Head of caudate nucleus (tissue), 42 donors: ENCODE measurements at regions not wholly inside any gene's neighbourhood (a gene's known extent, or its start where the extent isn't known, plus 50 kb on each side); places are given as distances from the start of the nearest gene placed in this dataset.

ENCODE experiments used
- DNase-seq, 42 donors: peaks; one replicate each; pipeline versions ENCODE4 v3.0.0 to v3.0.0-alpha.2; 2020 to 2021; ENCODE audit warnings: mixed read lengths in 7 of 42
- intact Hi-C: fragments of 100-400 bp; cut with DNase I; formaldehyde crosslinking; loops from one replicate; pipeline ENCODE4 v1.15.0; 2022

GRCh38 chr1:219527994-219528393 lies 84.9 kb downstream of the ZC3H11B start:
- intact Hi-C loops, result no loop called here
- no peak for DNase-seq

- no peak for DNase-seq
- intact Hi-C loops, result no loop called here
Observed at GRCh38 chr1:219526074-219526473, 86.8 kb downstream of the ZC3H11B start.

GRCh38 chr1:219523411-219523810 lies 89.5 kb downstream of the ZC3H11B start:
- intact Hi-C loops, result no loop called here
- no peak for DNase-seq

GRCh38 chr1:219521325-219521724 lies 91.6 kb downstream of the ZC3H11B start:
- DNase-seq, result no peak
- intact Hi-C loops, result no loop called here

DNA sequence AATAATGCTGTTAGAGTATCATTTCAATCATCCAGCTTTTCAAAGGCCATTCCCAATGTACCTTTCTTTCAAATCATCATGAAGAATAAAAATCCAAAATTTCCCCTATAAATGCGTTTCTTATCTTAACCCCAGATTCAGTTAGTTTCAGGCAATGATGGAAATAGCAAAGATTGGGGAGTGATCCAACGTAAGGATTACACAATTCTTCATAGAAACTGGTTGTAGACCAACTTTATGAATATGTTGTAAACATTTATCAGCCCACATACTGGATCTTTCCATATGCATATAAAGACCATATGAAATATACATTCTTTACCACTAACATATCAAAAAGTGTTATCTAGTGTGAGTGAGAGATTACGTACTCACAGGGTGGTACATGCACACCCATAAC lies 92.7 kb downstream of the ZC3H11B start:
- no peak for DNase-seq
- intact Hi-C loops, result no loop called here

- intact Hi-C loops, result no loop called here
- DNase-seq, result no peak
Observed at GRCh38 chr1:219518907-219519248, 94.0 kb downstream of the ZC3H11B start.

DNA sequence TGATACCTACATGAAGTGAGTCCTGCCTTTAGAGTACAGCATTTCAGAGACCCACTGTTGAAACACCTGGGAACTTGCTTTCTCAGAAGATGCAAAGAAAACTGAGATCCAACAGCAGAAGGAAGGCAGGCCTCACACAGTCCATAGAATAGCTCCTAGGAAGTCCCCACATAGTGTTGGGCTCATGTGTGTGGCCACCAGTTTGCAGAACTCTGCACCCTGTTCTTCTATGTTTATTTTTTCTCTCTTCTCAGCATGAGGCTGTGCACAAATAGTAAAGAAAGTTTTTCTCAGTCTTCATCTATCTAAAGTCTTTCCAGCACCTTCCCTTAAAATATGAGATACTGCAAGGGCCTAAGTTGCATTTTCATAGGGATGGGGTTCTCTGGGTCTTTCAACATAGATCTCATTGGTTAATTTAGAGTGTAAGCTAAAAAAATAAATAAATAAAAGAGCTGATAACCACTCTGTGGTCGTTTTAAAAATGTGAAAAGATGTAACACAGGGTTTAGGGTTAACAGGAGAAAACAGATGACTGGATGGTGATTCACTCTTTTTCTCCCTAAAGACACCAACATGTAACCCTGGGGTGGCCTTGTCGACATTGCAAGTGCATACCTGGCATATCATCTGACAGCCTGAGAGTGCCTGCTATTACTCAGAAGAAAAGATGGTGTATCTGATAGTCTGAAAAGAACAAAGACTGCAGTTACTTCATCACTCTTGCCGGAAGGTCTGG lies 94.6 kb downstream of the ZC3H11B start:
- DNase-seq, result no peak
- intact Hi-C loops, result no loop called here

- intact Hi-C loops, result no loop called here
Observed at GRCh38 chr1:219517031-219517430, 95.9 kb downstream of the ZC3H11B start.

DNA sequence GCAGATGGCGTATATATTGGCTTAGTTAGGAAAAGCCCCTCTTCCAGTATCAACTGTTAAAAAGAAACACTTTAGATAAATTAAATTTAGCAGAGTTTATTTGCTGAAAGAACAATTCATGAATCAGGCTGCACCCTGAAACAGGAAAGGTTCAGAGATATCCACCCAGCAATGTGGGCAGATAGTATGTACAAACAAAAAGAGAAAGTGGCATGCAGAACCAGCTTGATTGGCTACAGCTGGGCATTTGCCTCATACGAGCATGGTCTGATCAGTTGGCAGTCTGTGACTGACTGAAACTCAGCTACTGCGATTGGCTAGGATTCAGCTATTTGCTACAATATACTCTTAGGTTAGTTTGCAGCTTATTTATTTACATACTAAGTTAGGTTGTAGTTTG lies 98.2 kb downstream of the ZC3H11B start:
- no peak for DNase-seq
- intact Hi-C loops, result no loop called here

More at GRCh38 chr1:219517031-219517430, 95.9 kb downstream of the ZC3H11B start:
- no peak for DNase-seq

DNA sequence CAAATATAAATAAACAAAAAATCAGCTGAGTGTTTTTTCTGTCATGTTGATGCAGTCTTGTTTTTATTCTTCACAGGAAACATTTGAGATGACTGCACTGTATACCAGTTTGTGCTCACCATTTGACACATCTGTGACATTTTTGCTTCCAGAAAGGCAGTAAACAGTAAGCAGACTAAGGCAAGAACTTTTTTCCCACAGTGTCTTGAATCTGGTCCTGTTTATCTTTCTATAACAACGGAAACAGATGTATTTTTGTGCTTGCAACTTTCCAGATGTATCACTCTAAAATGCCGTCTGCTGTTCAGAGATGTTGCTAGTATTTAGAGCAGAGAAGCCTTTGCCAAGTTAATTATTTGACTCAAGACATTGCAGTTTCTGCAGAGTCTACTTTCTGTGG lies 105.5 kb downstream of the ZC3H11B start:
- DNase-seq, result no peak
- intact Hi-C loops, result no loop called here

- intact Hi-C loops, result no loop called here
- no peak for DNase-seq
Observed at GRCh38 chr1:219506936-219507335, 106.0 kb downstream of the ZC3H11B start.

- intact Hi-C loops, result no loop called here
- DNase-seq, result no peak
Observed at GRCh38 chr1:219506473-219506899, 106.4 kb downstream of the ZC3H11B start.

- intact Hi-C loops, result no loop called here
- DNase-seq, result no peak
Observed at GRCh38 chr1:219505886-219506285, 107.0 kb downstream of the ZC3H11B start.

DNA sequence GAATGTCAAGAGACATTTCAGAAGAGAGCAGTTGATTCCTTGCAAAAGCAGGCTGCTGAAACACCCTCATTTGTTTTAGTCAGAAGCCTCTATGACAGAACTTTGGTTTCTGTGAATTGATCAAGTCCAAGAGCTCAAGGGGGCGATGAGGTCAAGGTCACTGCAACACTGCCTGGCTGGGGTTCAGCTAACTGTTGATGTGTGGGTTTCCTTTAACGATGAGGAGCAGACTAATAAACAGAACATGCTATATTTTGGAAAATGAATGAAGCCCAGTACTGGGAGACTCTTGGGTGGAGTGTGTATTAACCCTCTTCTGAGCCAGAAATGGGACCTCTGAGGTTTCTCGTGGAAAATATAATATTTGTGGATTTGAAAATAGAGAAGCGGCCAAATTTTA lies 109.3 kb downstream of the ZC3H11B start:
- DNase-seq, result no peak
- intact Hi-C loops, result no loop called here

- no peak for DNase-seq
- intact Hi-C loops, result no loop called here
Observed at GRCh38 chr1:219500327-219500897, 112.5 kb downstream of the ZC3H11B start.

- intact Hi-C loops, result no loop called here
- DNase-seq, result no peak
Observed at GRCh38 chr1:219498666-219499065, 114.2 kb downstream of the ZC3H11B start.

GRCh38 chr1:219495737-219496408 lies 117.0 kb downstream of the ZC3H11B start:
- DNase-seq, result no peak
- intact Hi-C loops, result no loop called here

DNA sequence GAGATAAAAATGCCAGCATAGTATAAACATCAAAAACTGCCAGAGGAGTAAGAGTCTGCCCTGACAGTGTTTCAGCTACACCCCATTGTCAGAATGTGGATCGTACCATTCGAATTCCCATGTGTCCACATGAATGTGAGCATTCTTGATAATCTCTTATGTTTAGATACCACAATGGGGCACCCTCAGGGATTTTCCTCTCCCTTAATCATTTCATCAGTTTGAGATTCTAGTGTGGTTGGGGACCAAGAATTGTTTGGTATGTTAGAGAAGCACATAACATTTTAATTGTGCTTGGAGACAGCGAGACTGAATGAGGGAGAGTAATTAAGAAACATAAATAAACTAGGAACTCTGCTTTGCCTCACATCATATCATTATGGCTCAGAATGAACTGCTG lies 120.2 kb downstream of the ZC3H11B start:
- intact Hi-C loops, result no loop called here
- DNase-seq, result no peak

DNA sequence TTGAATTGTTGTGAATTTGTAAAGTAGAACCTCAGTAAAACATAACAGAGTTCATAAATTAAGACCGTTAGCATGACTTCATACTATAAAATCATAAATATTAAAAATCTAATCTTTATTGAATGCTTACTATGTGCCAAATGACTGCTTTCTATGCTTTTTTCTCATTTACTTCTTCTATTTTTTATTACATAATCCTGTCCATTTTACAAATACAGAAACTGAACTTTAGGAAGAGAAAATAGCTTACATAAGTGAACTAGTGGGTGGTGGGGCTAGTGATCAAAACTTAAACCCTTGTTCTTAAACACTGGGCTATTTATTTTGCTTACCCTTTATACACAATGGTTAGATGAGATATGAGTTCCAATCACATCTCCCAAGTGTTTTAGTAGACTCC lies 122.3 kb downstream of the ZC3H11B start:
- intact Hi-C loops, result no loop called here
- no peak for DNase-seq

- intact Hi-C loops, result no loop called here
- no peak for DNase-seq
Observed at GRCh38 chr1:219489636-219490035, 123.3 kb downstream of the ZC3H11B start.

GRCh38 chr1:219488275-219488674 lies 124.6 kb downstream of the ZC3H11B start:
- intact Hi-C loops, result no loop called here

More at GRCh38 chr1:219488275-219488674, 124.6 kb downstream of the ZC3H11B start:
- no peak for DNase-seq
